ENCODE measurements at regions not wholly inside any gene's neighbourhood (a gene's known extent, or its start where the extent isn't known, plus 50 kb on each side); places are given as distances from the start of the nearest gene placed in this dataset.
A peak's percentile ranks its signal among the peaks of the same experiment; 100 is the strongest.
"Not testable (repeated sequence)": the region's sequence is repeated elsewhere in the genome, so short reads cannot be mapped to it uniquely, and the experiment has no call there.

- DNase-seq (ENCODE audit: low spot score) = no peak
Measured at GRCh38 chr3:21024563-21024962, 726.4 kb downstream of the ZNF385D start.

- DNase-seq (ENCODE audit: low spot score) = peak; percentile 79
Measured at GRCh38 chr3:21020681-21021080, 730.3 kb downstream of the ZNF385D start.

- DNase-seq (ENCODE audit: low spot score) = no peak
Measured at GRCh38 chr3:21020043-21020442, 731.0 kb downstream of the ZNF385D start.

- DNase-seq (ENCODE audit: low spot score) = no peak
Measured at GRCh38 chr3:21017115-21017852, 733.7 kb downstream of the ZNF385D start.

- DNase-seq (ENCODE audit: low spot score) = no peak
Measured at GRCh38 chr3:21013566-21013965, 737.4 kb downstream of the ZNF385D start.

GRCh38 chr3:20999661-21000060 lies 751.3 kb downstream of the ZNF385D start:
- DNase-seq (ENCODE audit: low spot score) = no peak

GRCh38 chr3:20997183-20997582 lies 753.8 kb downstream of the ZNF385D start:
- DNase-seq (ENCODE audit: low spot score) = no peak

GRCh38 chr3:20990896-20991295 lies 760.1 kb downstream of the ZNF385D start:
- DNase-seq (ENCODE audit: low spot score) = no peak

GRCh38 chr3:20989653-20990052 lies 761.4 kb downstream of the ZNF385D start:
- not testable (repeated sequence) for DNase-seq (ENCODE audit: low spot score)

- no peak for DNase-seq (ENCODE audit: low spot score)
Measured at GRCh38 chr3:20984594-20985205, 766.3 kb downstream of the ZNF385D start.

GRCh38 chr3:20975188-20975651 lies 775.8 kb downstream of the ZNF385D start:
- no peak for DNase-seq (ENCODE audit: low spot score)

GRCh38 chr3:20974396-20974795 lies 776.6 kb downstream of the ZNF385D start:
- DNase-seq (ENCODE audit: low spot score) = peak; percentile 12

- DNase-seq (ENCODE audit: low spot score) = not testable (repeated sequence)
Measured at GRCh38 chr3:20970807-20971206, 780.2 kb downstream of the ZNF385D start.

- not testable (repeated sequence) for DNase-seq (ENCODE audit: low spot score)
Measured at GRCh38 chr3:20967485-20967884, 781.5 kb upstream of the SGO1 start.

- no peak for DNase-seq (ENCODE audit: low spot score)
Measured at GRCh38 chr3:20958161-20958560, 772.2 kb upstream of the SGO1 start.

- no peak for DNase-seq (ENCODE audit: low spot score)
Measured at GRCh38 chr3:20945892-20946291, 759.9 kb upstream of the SGO1 start.

- no peak for DNase-seq (ENCODE audit: low spot score)
Measured at GRCh38 chr3:20935791-20936190, 749.8 kb upstream of the SGO1 start.

GRCh38 chr3:20931834-20932233 lies 745.8 kb upstream of the SGO1 start:
- DNase-seq (ENCODE audit: low spot score) = no peak

GRCh38 chr3:20930034-20930433 lies 744.0 kb upstream of the SGO1 start:
- DNase-seq (ENCODE audit: low spot score) = peak; percentile 42

- DNase-seq (ENCODE audit: low spot score) = no peak
Measured at GRCh38 chr3:20924646-20925385, 738.8 kb upstream of the SGO1 start.

- DNase-seq (ENCODE audit: low spot score) = not testable (repeated sequence)
Measured at GRCh38 chr3:20921112-20921511, 735.1 kb upstream of the SGO1 start.

GRCh38 chr3:20916951-20917606 lies 731.1 kb upstream of the SGO1 start:
- no peak for DNase-seq (ENCODE audit: low spot score)

Measured in SK-N-DZ (cell line).